ENCODE measurements at regions not wholly inside any gene's neighbourhood (a gene's known extent, or its start where the extent isn't known, plus 50 kb on each side); places are given as distances from the start of the nearest gene placed in this dataset.
"Not testable (repeated sequence)": the region's sequence is repeated elsewhere in the genome, so short reads cannot be mapped to it uniquely, and the experiment has no call there.

GRCh38 chr6:131346896-131347295 lies 211.6 kb downstream of the AKAP7 start:
- POLR2A ChIA-PET; H3K4me3 Mint-ChIP-seq; H3K9me3 Mint-ChIP-seq; H3K36me3 Mint-ChIP-seq; CTCF ChIA-PET; ATAC-seq; H3K27ac Mint-ChIP-seq; DNase-seq (ENCODE audit: low spot score): not testable (repeated sequence)
- H3K27me3 Mint-ChIP-seq (ENCODE audit: low read depth), result peaks cover 12% of the 10 kb centered on the region
- TF ChIP-seq ZNF425 (CRISPR knock-in tag; conservative IDR thresholded peaks at IDR 0.05), result peak; percentile 18; the same call in 1 of the 2 replicates
- peaks cover 32% of the 10 kb centered on the region for H3K4me1 Mint-ChIP-seq

- ChIA-PET POLR2A (no interaction called here), CTCF (no interaction called here)
- Mint-ChIP-seq H3K36me3 (peaks cover 3% of the 10 kb centered on the region), H3K9me3 (no peaks in the 10 kb centered on the region), H3K4me3 (no peak overlapping the region), H3K4me1 (peaks cover 36% of the 10 kb centered on the region), H3K27ac (peak overlapping the region; percentile 20), H3K27me3 (ENCODE audit: low read depth) (peaks cover 27% of the 10 kb centered on the region)
- ATAC-seq (peak; percentile 22; the same call in 1 of the 2 replicates), DNase-seq (ENCODE audit: low spot score) (no peak)
- peak; percentile 30 for TF ChIP-seq ZNF425 (CRISPR knock-in tag; conservative IDR thresholded peaks at IDR 0.05)
- TF ChIP-seq PRRX2 (CRISPR knock-in tag; IDR thresholded peaks at IDR 0.05), result no peak
- no peak for TF ChIP-seq MLX (CRISPR knock-in tag; IDR thresholded peaks at IDR 0.05)
- peak; percentile 16; the same call in 1 of the 2 replicates for TF ChIP-seq ZNF532 (CRISPR knock-in tag; IDR thresholded peaks at IDR 0.05; ENCODE audit: borderline replicate concordance)
- no peak for TF ChIP-seq ZNF317 (CRISPR knock-in tag; IDR thresholded peaks at IDR 0.05; ENCODE audit: borderline replicate concordance, low read depth)
- no peak for TF ChIP-seq IRF2 (CRISPR knock-in tag; IDR thresholded peaks at IDR 0.05; ENCODE audit: borderline replicate concordance, low read depth)
- no peak for TF ChIP-seq FOXJ3 (CRISPR knock-in tag; IDR thresholded peaks at IDR 0.05; ENCODE audit: borderline replicate concordance)
- 0 out of 2 replicates have a peak, but pooled peaks have one; percentile 22 for TF ChIP-seq TEAD1 (CRISPR knock-in tag; IDR thresholded peaks at IDR 0.05)
- 0 out of 2 replicates have a peak, but pooled peaks have one; percentile 48 for TF ChIP-seq EMX1 (CRISPR knock-in tag; IDR thresholded peaks at IDR 0.05)
- 0 out of 2 replicates have a peak, but pooled peaks have one; percentile 39 for TF ChIP-seq ARID4B (CRISPR knock-in tag; IDR thresholded peaks at IDR 0.05; ENCODE audit: borderline replicate concordance)
Observed at GRCh38 chr6:131348572-131348971, 213.3 kb downstream of the AKAP7 start.
